Right lobe of liver (tissue), 4 donors: ENCODE measurements at regions not wholly inside any gene's neighbourhood (a gene's known extent, or its start where the extent isn't known, plus 50 kb on each side); places are given as distances from the start of the nearest gene placed in this dataset.

Experiments
- POLR2A ChIP-seq: fragments of 450-650 bp; IDR thresholded peaks from one replicate; pipeline ENCODE4 v1.6.1; 2017; ENCODE audit warnings: antibody characterized with exemption, mild to moderate bottlenecking
- TF ChIP-seq, protein P1 (sequence below), 4 donors: fragments of 200-600 bp in 3 of 4; fragments of 450-650 bp in 1 of 4; IDR thresholded peaks; one replicate each; pipeline versions ENCODE4 v1.5.1 to v1.8.0; 2016 to 2022; ENCODE audit warnings: antibody characterized with exemption in 4 of 4, mild to moderate bottlenecking in 2 of 4
- donor health status: DM: no; HTN: no; CAD: no.
- donor health status: DM: no; HTN: no; CAD: no.
- donor health status: DM: no; HTN: yes; CAD: no.

DNA sequence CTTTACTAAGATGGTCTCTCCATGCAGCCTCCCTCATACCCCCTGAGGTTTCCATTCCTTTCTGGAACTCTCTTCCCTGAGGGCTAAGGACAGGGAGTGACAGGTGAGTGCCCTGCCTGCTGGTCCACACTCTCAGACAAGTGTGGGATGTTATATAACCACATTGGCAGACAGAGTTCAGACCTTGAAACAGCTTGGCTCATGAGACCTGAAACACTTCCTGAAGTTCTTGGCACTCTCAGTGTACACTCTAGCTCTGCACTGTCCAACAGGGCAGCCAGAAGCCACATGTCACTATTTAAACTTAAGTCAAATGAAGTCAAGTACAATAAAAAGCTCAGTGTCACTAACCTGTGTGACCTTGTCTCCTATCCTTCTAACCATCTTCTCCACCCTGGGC lies 188.5 kb downstream of the ZNF621 start:
- TF ChIP-seq, protein P1, sequence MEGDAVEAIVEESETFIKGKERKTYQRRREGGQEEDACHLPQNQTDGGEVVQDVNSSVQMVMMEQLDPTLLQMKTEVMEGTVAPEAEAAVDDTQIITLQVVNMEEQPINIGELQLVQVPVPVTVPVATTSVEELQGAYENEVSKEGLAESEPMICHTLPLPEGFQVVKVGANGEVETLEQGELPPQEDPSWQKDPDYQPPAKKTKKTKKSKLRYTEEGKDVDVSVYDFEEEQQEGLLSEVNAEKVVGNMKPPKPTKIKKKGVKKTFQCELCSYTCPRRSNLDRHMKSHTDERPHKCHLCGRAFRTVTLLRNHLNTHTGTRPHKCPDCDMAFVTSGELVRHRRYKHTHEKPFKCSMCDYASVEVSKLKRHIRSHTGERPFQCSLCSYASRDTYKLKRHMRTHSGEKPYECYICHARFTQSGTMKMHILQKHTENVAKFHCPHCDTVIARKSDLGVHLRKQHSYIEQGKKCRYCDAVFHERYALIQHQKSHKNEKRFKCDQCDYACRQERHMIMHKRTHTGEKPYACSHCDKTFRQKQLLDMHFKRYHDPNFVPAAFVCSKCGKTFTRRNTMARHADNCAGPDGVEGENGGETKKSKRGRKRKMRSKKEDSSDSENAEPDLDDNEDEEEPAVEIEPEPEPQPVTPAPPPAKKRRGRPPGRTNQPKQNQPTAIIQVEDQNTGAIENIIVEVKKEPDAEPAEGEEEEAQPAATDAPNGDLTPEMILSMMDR (IDR thresholded peaks at IDR 0.05), result no peak
- no peak for TF ChIP-seq POLR2A
